A673 (cell line): ENCODE measurements at regions not wholly inside any gene's neighbourhood (a gene's known extent, or its start where the extent isn't known, plus 50 kb on each side); places are given as distances from the start of the nearest gene placed in this dataset.
"Not testable (repeated sequence)": the region's sequence is repeated elsewhere in the genome, so short reads cannot be mapped to it uniquely, and the experiment has no call there.

Experiments used
- EZH2 ChIP-seq: fragments of 200-600 bp; sonication (generic); IDR thresholded peaks from 2 replicates; pipeline ENCODE4 v1.6.1; 2017; ENCODE audit warnings: borderline replicate concordance, low read depth, mild to moderate bottlenecking, mixed read lengths, antibody characterized with exemption, low read length; ENCODE audit not compliant: poor library complexity, severe bottlenecking
- TF ChIP-seq, protein P1 (sequence below): fragments of 300-800, 200-600 bp; sonication (generic); conservative IDR thresholded peaks from 2 replicates; pipeline ENCODE4 v1.5.1; 2017; ENCODE audit warnings: low read depth, mild to moderate bottlenecking, antibody characterized with exemption, low read length, moderate library complexity, mixed read lengths

GRCh38 chr10:10074847-10075246 lies 942.8 kb upstream of the CELF2 start:
- TF ChIP-seq, protein P1, sequence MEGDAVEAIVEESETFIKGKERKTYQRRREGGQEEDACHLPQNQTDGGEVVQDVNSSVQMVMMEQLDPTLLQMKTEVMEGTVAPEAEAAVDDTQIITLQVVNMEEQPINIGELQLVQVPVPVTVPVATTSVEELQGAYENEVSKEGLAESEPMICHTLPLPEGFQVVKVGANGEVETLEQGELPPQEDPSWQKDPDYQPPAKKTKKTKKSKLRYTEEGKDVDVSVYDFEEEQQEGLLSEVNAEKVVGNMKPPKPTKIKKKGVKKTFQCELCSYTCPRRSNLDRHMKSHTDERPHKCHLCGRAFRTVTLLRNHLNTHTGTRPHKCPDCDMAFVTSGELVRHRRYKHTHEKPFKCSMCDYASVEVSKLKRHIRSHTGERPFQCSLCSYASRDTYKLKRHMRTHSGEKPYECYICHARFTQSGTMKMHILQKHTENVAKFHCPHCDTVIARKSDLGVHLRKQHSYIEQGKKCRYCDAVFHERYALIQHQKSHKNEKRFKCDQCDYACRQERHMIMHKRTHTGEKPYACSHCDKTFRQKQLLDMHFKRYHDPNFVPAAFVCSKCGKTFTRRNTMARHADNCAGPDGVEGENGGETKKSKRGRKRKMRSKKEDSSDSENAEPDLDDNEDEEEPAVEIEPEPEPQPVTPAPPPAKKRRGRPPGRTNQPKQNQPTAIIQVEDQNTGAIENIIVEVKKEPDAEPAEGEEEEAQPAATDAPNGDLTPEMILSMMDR = not testable (repeated sequence)
- not testable (repeated sequence) for TF ChIP-seq EZH2
